ENCODE measurements at regions not wholly inside any gene's neighbourhood (a gene's known extent, or its start where the extent isn't known, plus 50 kb on each side); places are given as distances from the start of the nearest gene placed in this dataset.

GRCh38 chr2:6418291-6418690 lies 447.4 kb downstream of the CMPK2 start:
- Histone ChIP-seq H3K9me3 (ENCODE audit: control extremely low read depth in 1 of 3, control insufficient read depth in 2 of 3, insufficient read depth in 1 of 3, low read length in 2 of 3) (no peaks in the 10 kb centered on the region), H3K4me3 (ENCODE audit: control extremely low read depth in 1 of 5, extremely low read depth in 1 of 5, insufficient read depth in 1 of 5, low read depth in 2 of 5, low read length in 4 of 5) (no peak overlapping the region), H3K4me1 (ENCODE audit: control insufficient read depth in 2 of 2, insufficient read depth in 2 of 2, low read length in 2 of 2) (peaks cover 0 to 3% of the 10 kb centered on the region in 2 donors), H3K27ac (ENCODE audit: low read length in 2 of 2) (no peak overlapping the region), H3K9ac (ENCODE audit: low read length) (no peak overlapping the region), H2AFZ (ENCODE audit: insufficient read depth, low read depth, low read length, poor library complexity, severe bottlenecking) (no peak overlapping the region), H3K79me2 (ENCODE audit: control insufficient read depth, insufficient read depth, low read length) (no peaks in the 10 kb centered on the region), H3K4me2 (replicated peaks; ENCODE audit: low read depth, low read length, poor library complexity, severe bottlenecking) (no peak overlapping the region), H3K36me3 (replicated peaks in 1 of 2; ENCODE audit: control extremely low read depth in 1 of 2, control insufficient read depth in 1 of 2, extremely low read depth in 1 of 2, insufficient read depth in 2 of 2, low read length in 1 of 2) (no peaks in the 10 kb centered on the region), H3K27me3 (replicated peaks in 1 of 4; ENCODE audit: control extremely low read depth in 1 of 4, control insufficient read depth in 3 of 4, insufficient read depth in 4 of 4, low read length in 3 of 4) (no peaks in the 10 kb centered on the region), H4K20me1 (ENCODE audit: control insufficient read depth, insufficient read depth, low read length, poor library complexity, severe bottlenecking) (no peaks in the 10 kb centered on the region)
- POLR2A ChIA-PET: no interaction called here
- Mint-ChIP-seq H3K4me3 (no peak overlapping the region), H3K4me1 (peaks cover 8% of the 10 kb centered on the region), H3K9me3 (ENCODE audit: insufficient read depth) (no peaks in the 10 kb centered on the region), H3K27me3 (no peaks in the 10 kb centered on the region), H3K27ac (no peak overlapping the region)
- TF ChIP-seq CTCF (IDR thresholded peaks at IDR 0.05) (no peak), EZH2 (IDR thresholded peaks at IDR 0.05; ENCODE audit: borderline replicate concordance, insufficient read depth, low read depth, low read length, poor library complexity, severe bottlenecking) (no peak)
- ATAC-seq (ENCODE audit: low read depth): no peak
- intact Hi-C loops (cut with micrococcal nuclease): no loop called here
- no CpG with 5 or more reads among the region's 1 CpG for WGBS (ENCODE audit: insufficient coverage)
- no peak for DNase-seq
- CTCF ChIA-PET: interaction anchor here (0.6 kb wide), 1 partner anchor 47 kb away, joined by 3 read pairs; no protein-coding TSS in a partner anchor

GRCh38 chr2:6421138-6421730 lies 444.5 kb downstream of the CMPK2 start:
- no peaks in the 10 kb centered on the region for H3K79me2 ChIP-seq (ENCODE audit: control insufficient read depth, insufficient read depth, low read length)
- no peak overlapping the region for H2AFZ ChIP-seq (ENCODE audit: insufficient read depth, low read depth, low read length, poor library complexity, severe bottlenecking)
- H3K27ac ChIP-seq (ENCODE audit: low read length in 2 of 2): no peak overlapping the region
- no peak for DNase-seq
- TF ChIP-seq CTCF (IDR thresholded peaks at IDR 0.05) (no peak), EZH2 (IDR thresholded peaks at IDR 0.05; ENCODE audit: borderline replicate concordance, insufficient read depth, low read depth, low read length, poor library complexity, severe bottlenecking) (no peak)
- Mint-ChIP-seq H3K4me3 (no peak overlapping the region), H3K27me3 (no peaks in the 10 kb centered on the region), H3K4me1 (peaks cover 8% of the 10 kb centered on the region), H3K9me3 (ENCODE audit: insufficient read depth) (no peaks in the 10 kb centered on the region), H3K27ac (no peak overlapping the region)
- WGBS (ENCODE audit: insufficient coverage): 98% methylated on average over 3 of the region's 12 CpGs
- no peaks in the 10 kb centered on the region for H3K36me3 ChIP-seq (replicated peaks in 1 of 2; ENCODE audit: control extremely low read depth in 1 of 2, control insufficient read depth in 1 of 2, extremely low read depth in 1 of 2, insufficient read depth in 2 of 2, low read length in 1 of 2)
- ChIA-PET POLR2A (no interaction called here), CTCF (no interaction called here)
- H3K4me2 ChIP-seq (replicated peaks; ENCODE audit: low read depth, low read length, poor library complexity, severe bottlenecking): no peak overlapping the region
- no peaks in the 10 kb centered on the region for H3K9me3 ChIP-seq (ENCODE audit: control extremely low read depth in 1 of 3, control insufficient read depth in 2 of 3, insufficient read depth in 1 of 3, low read length in 2 of 3)
- ATAC-seq (ENCODE audit: low read depth): no peak
- peaks cover 0 to 3% (median 0%) of the 10 kb centered on the region in 4 experiments for H3K27me3 ChIP-seq (replicated peaks in 1 of 4; ENCODE audit: control extremely low read depth in 1 of 4, control insufficient read depth in 3 of 4, insufficient read depth in 4 of 4, low read length in 3 of 4)
- H3K4me3 ChIP-seq (ENCODE audit: control extremely low read depth in 1 of 5, extremely low read depth in 1 of 5, insufficient read depth in 1 of 5, low read depth in 2 of 5, low read length in 4 of 5): no peak overlapping the region
- no peak overlapping the region for H3K9ac ChIP-seq (ENCODE audit: low read length)
- H4K20me1 ChIP-seq (ENCODE audit: control insufficient read depth, insufficient read depth, low read length, poor library complexity, severe bottlenecking): no peaks in the 10 kb centered on the region
- H3K4me1 ChIP-seq (ENCODE audit: control insufficient read depth in 2 of 2, insufficient read depth in 2 of 2, low read length in 2 of 2): peaks cover 0 to 3% of the 10 kb centered on the region in 2 donors
- intact Hi-C loops (cut with micrococcal nuclease): no loop called here

Data from B cell (primary cell).